GM21576 (cell line): ENCODE measurements at regions not wholly inside any gene's neighbourhood (a gene's known extent, or its start where the extent isn't known, plus 50 kb on each side); places are given as distances from the start of the nearest gene placed in this dataset.

Experiments
- ATAC-seq: cut with Tn5 transposase; IDR thresholded peaks from one replicate; pipeline ENCODE4 v1.9.1; 2021; ENCODE audit warnings: mild to moderate bottlenecking, moderate library complexity; ENCODE audit not compliant: unreplicated experiment

- no peak for ATAC-seq
These were observed 189.8 kb upstream of the GRIK2 start for GRCh38 chr6:101203664-101204063.

- ATAC-seq = no peak
These were observed 185.4 kb upstream of the GRIK2 start for GRCh38 chr6:101208152-101208551.

GRCh38 chr6:101212640-101213039, 180.9 kb upstream of the GRIK2 start:
- ATAC-seq = no peak

GRCh38 chr6:101222007-101222406, 171.5 kb upstream of the GRIK2 start:
- no peak for ATAC-seq

GRCh38 chr6:101224751-101225150, 168.8 kb upstream of the GRIK2 start:
- no peak for ATAC-seq

- ATAC-seq = no peak
These were observed 166.8 kb upstream of the GRIK2 start for GRCh38 chr6:101226677-101227135.

GRCh38 chr6:101230866-101231265, 162.6 kb upstream of the GRIK2 start:
- no peak for ATAC-seq

- ATAC-seq = no peak
These were observed 161.8 kb upstream of the GRIK2 start for GRCh38 chr6:101231606-101232235.

GRCh38 chr6:101232961-101233360, 160.5 kb upstream of the GRIK2 start:
- no peak for ATAC-seq

- no peak for ATAC-seq
These were observed 156.8 kb upstream of the GRIK2 start for GRCh38 chr6:101236709-101237108.

GRCh38 chr6:101241442-101241841, 152.1 kb upstream of the GRIK2 start:
- ATAC-seq = no peak

- no peak for ATAC-seq
These were observed 144.0 kb upstream of the GRIK2 start for GRCh38 chr6:101249470-101249869.

GRCh38 chr6:101257163-101257562, 136.3 kb upstream of the GRIK2 start:
- ATAC-seq = no peak

- no peak for ATAC-seq
These were observed 134.0 kb upstream of the GRIK2 start for GRCh38 chr6:101259505-101259904.

GRCh38 chr6:101263596-101263995, 129.9 kb upstream of the GRIK2 start:
- ATAC-seq = no peak

- no peak for ATAC-seq
These were observed 127.4 kb upstream of the GRIK2 start for GRCh38 chr6:101266063-101266462.

GRCh38 chr6:101268541-101268940, 125.0 kb upstream of the GRIK2 start:
- ATAC-seq = no peak

- no peak for ATAC-seq
These were observed 118.3 kb upstream of the GRIK2 start for GRCh38 chr6:101275251-101275650.

- no peak for ATAC-seq
These were observed 117.4 kb upstream of the GRIK2 start for GRCh38 chr6:101276066-101276465.

- ATAC-seq = no peak
These were observed 114.1 kb upstream of the GRIK2 start for GRCh38 chr6:101279410-101279809.

- no peak for ATAC-seq
These were observed 112.2 kb upstream of the GRIK2 start for GRCh38 chr6:101281266-101281665.

GRCh38 chr6:101284131-101284530, 109.4 kb upstream of the GRIK2 start:
- no peak for ATAC-seq

- no peak for ATAC-seq
These were observed 107.4 kb upstream of the GRIK2 start for GRCh38 chr6:101286146-101286545.
